ENCODE measurements at regions not wholly inside any gene's neighbourhood (a gene's known extent, or its start where the extent isn't known, plus 50 kb on each side); places are given as distances from the start of the nearest gene placed in this dataset.
A peak's percentile ranks its signal among the peaks of the same experiment; 100 is the strongest.
"Not testable (repeated sequence)": the region's sequence is repeated elsewhere in the genome, so short reads cannot be mapped to it uniquely, and the experiment has no call there.

GRCh38 chr5:118462276-118462675, 526.1 kb downstream of the DTWD2 start:
- WGBS, 10 experiments = 40 to 100% (median 90%) methylated on average over 1 to 2 of the region's 2 CpGs; no CpG with 5 or more reads in 2 of the 10 experiments
- H3K4me1 ChIP-seq (replicated peaks in 1 of 2); H3K27ac ChIP-seq; H3K4me3 ChIP-seq; ATAC-seq (replicated peaks in 6 of 8); in situ Hi-C loops (cut with MboI; ENCODE audit: low pct_unique_long_range_greater_than_20kb in 2 of 9, low sequenced_read_pairs in 9 of 9, unreplicated experiment in 9 of 9): not testable (repeated sequence)

- no peak overlapping the region for H3K4me3 ChIP-seq
- peaks cover 0 to 6% of the 10 kb centered on the region in 2 donors for H3K4me1 ChIP-seq (replicated peaks in 1 of 2)
- H3K27ac ChIP-seq = no peak overlapping the region
- WGBS, 10 experiments = 0 to 100% (median 55%) methylated on average over 1 to 3 of the region's 3 CpGs; no CpG with 5 or more reads in 4 of the 10 experiments
- in situ Hi-C loops (cut with MboI; ENCODE audit: low pct_unique_long_range_greater_than_20kb in 2 of 9, low sequenced_read_pairs in 9 of 9, unreplicated experiment in 9 of 9) = no loop called here
- peak in 2 of 8 experiments; percentile 14 to 73 for ATAC-seq (replicated peaks in 6 of 8)
Observed at GRCh38 chr5:118461436-118461835, 526.9 kb downstream of the DTWD2 start.

GRCh38 chr5:118459490-118459889, 528.9 kb downstream of the DTWD2 start:
- no peak overlapping the region for H3K4me3 ChIP-seq
- no peak for ATAC-seq (replicated peaks in 6 of 8)
- H3K4me1 ChIP-seq (replicated peaks in 1 of 2) = peaks cover 0 to 6% of the 10 kb centered on the region in 2 donors
- in situ Hi-C loops (cut with MboI; ENCODE audit: low pct_unique_long_range_greater_than_20kb in 2 of 9, low sequenced_read_pairs in 9 of 9, unreplicated experiment in 9 of 9) = no loop called here
- 35 to 100% (median 97%) methylated on average over 2 to 5 of the region's 5 CpGs; no CpG with 5 or more reads in 1 of the 10 experiments for WGBS, 10 experiments
- H3K27ac ChIP-seq = no peak overlapping the region

- peak in 3 of 8 experiments; percentile 47 to 80 (median 67) for ATAC-seq (replicated peaks in 6 of 8)
- WGBS, 10 experiments = 36 to 83% (median 63%) methylated on average over 1 of the region's 1 CpG; no CpG with 5 or more reads in 6 of the 10 experiments
- peaks cover under 1 to 2% of the 10 kb centered on the region in 2 donors for H3K4me1 ChIP-seq (replicated peaks in 1 of 2)
Observed at GRCh38 chr5:118456085-118456484, 532.3 kb downstream of the DTWD2 start.

GRCh38 chr5:118451697-118452247, 536.6 kb downstream of the DTWD2 start:
- Histone ChIP-seq H3K4me1 (replicated peaks in 1 of 2) (peaks cover 5 to 13% of the 10 kb centered on the region in 2 donors), H3K27ac (no peak overlapping the region), H3K4me3 (no peak overlapping the region)
- in situ Hi-C loops (cut with MboI; ENCODE audit: low pct_unique_long_range_greater_than_20kb in 2 of 9, low sequenced_read_pairs in 9 of 9, unreplicated experiment in 9 of 9) = no loop called here
- no peak for ATAC-seq (replicated peaks in 6 of 8)
- WGBS, 10 experiments = 0 to 100% (median 86%) methylated on average over 1 to 3 of the region's 3 CpGs

More at GRCh38 chr5:118456085-118456484, 532.3 kb downstream of the DTWD2 start:
- Histone ChIP-seq H3K27ac (no peak overlapping the region), H3K4me3 (no peak overlapping the region)
- in situ Hi-C loops (cut with MboI; ENCODE audit: low pct_unique_long_range_greater_than_20kb in 2 of 9, low sequenced_read_pairs in 9 of 9, unreplicated experiment in 9 of 9) = no loop called here

GRCh38 chr5:118450554-118451332, 537.6 kb downstream of the DTWD2 start:
- peak in 4 of 8 experiments; percentile 35 to 46 (median 40) for ATAC-seq (replicated peaks in 6 of 8)
- peaks cover 5 to 16% of the 10 kb centered on the region in 2 donors for H3K4me1 ChIP-seq (replicated peaks in 1 of 2)
- no peak overlapping the region for H3K4me3 ChIP-seq
- WGBS, 10 experiments = 25 to 90% (median 47%) methylated on average over 2 to 7 of the region's 7 CpGs; no CpG with 5 or more reads in 2 of the 10 experiments
- in situ Hi-C loops (cut with MboI; ENCODE audit: low pct_unique_long_range_greater_than_20kb in 2 of 9, low sequenced_read_pairs in 9 of 9, unreplicated experiment in 9 of 9) = no loop called here
- H3K27ac ChIP-seq = no peak overlapping the region

- ATAC-seq (replicated peaks in 6 of 8) = peak in 3 of 8 experiments; percentile 92 to 94 (median 93)
- Histone ChIP-seq H3K4me1 (replicated peaks in 1 of 2) (peaks cover 5 to 16% of the 10 kb centered on the region in 2 donors), H3K27ac (no peak overlapping the region), H3K4me3 (no peak overlapping the region)
- in situ Hi-C loops (cut with MboI; ENCODE audit: low pct_unique_long_range_greater_than_20kb in 2 of 9, low sequenced_read_pairs in 9 of 9, unreplicated experiment in 9 of 9) = no loop called here
- WGBS, 10 experiments = 29 to 100% (median 86%) methylated on average over 1 of the region's 1 CpG; no CpG with 5 or more reads in 2 of the 10 experiments
Observed at GRCh38 chr5:118447350-118447749, 541.0 kb downstream of the DTWD2 start.

GRCh38 chr5:118441956-118442355, 546.4 kb downstream of the DTWD2 start:
- WGBS, 10 experiments = 17 to 100% (median 67%) methylated on average over 1 to 2 of the region's 2 CpGs; no CpG with 5 or more reads in 3 of the 10 experiments
- in situ Hi-C loops (cut with MboI; ENCODE audit: low pct_unique_long_range_greater_than_20kb in 2 of 9, low sequenced_read_pairs in 9 of 9, unreplicated experiment in 9 of 9) = no loop called here
- no peak overlapping the region for H3K27ac ChIP-seq
- no peak for ATAC-seq (replicated peaks in 6 of 8)
- H3K4me1 ChIP-seq (replicated peaks in 1 of 2) = peaks cover 0 to 3% of the 10 kb centered on the region in 2 donors
- H3K4me3 ChIP-seq = no peak overlapping the region

GRCh38 chr5:118441034-118441433, 547.3 kb downstream of the DTWD2 start:
- Histone ChIP-seq H3K27ac (no peak overlapping the region), H3K4me1 (replicated peaks in 1 of 2) (peaks cover 0 to 1% of the 10 kb centered on the region in 2 donors), H3K4me3 (no peak overlapping the region)
- no peak for ATAC-seq (replicated peaks in 6 of 8)
- in situ Hi-C loops (cut with MboI; ENCODE audit: low pct_unique_long_range_greater_than_20kb in 2 of 9, low sequenced_read_pairs in 9 of 9, unreplicated experiment in 9 of 9) = no loop called here
- 43 to 100% (median 91%) methylated on average over 1 to 4 of the region's 4 CpGs for WGBS, 10 experiments

GRCh38 chr5:118440496-118440895, 547.9 kb downstream of the DTWD2 start:
- H3K4me3 ChIP-seq = no peak overlapping the region
- in situ Hi-C loops (cut with MboI; ENCODE audit: low pct_unique_long_range_greater_than_20kb in 2 of 9, low sequenced_read_pairs in 9 of 9, unreplicated experiment in 9 of 9) = no loop called here
- no peaks in the 10 kb centered on the region for H3K4me1 ChIP-seq (replicated peaks in 1 of 2)
- WGBS, 10 experiments = 20 to 100% (median 71%) methylated on average over 1 to 5 of the region's 5 CpGs
- ATAC-seq (replicated peaks in 6 of 8) = no peak
- no peak overlapping the region for H3K27ac ChIP-seq

GRCh38 chr5:118439831-118440230, 548.5 kb downstream of the DTWD2 start:
- Histone ChIP-seq H3K4me3 (no peak overlapping the region), H3K27ac (no peak overlapping the region), H3K4me1 (replicated peaks in 1 of 2) (no peaks in the 10 kb centered on the region)
- in situ Hi-C loops (cut with MboI; ENCODE audit: low pct_unique_long_range_greater_than_20kb in 2 of 9, low sequenced_read_pairs in 9 of 9, unreplicated experiment in 9 of 9) = no loop called here
- no peak for ATAC-seq (replicated peaks in 6 of 8)
- whole genome bisulfite sequencing, 10 experiments = 0 to 100% (median 0%) methylated on average over 1 to 2 of the region's 2 CpGs; no CpG with 5 or more reads in 1 of the 10 experiments

GRCh38 chr5:118435131-118435530, 553.2 kb downstream of the DTWD2 start:
- Histone ChIP-seq H3K4me1 (replicated peaks in 1 of 2) (no peaks in the 10 kb centered on the region), H3K27ac (no peak overlapping the region), H3K4me3 (no peak overlapping the region)
- in situ Hi-C loops (cut with MboI; ENCODE audit: low pct_unique_long_range_greater_than_20kb in 2 of 9, low sequenced_read_pairs in 9 of 9, unreplicated experiment in 9 of 9) = no loop called here
- whole genome bisulfite sequencing, 10 experiments = 38 to 100% (median 78%) methylated on average over 1 to 4 of the region's 4 CpGs
- no peak for ATAC-seq (replicated peaks in 6 of 8)

- no peak overlapping the region for H3K4me3 ChIP-seq
- in situ Hi-C loops (cut with MboI; ENCODE audit: low pct_unique_long_range_greater_than_20kb in 2 of 9, low sequenced_read_pairs in 9 of 9, unreplicated experiment in 9 of 9) = no loop called here
- H3K4me1 ChIP-seq (replicated peaks in 1 of 2) = peaks cover 0 to 3% of the 10 kb centered on the region in 2 donors
- H3K27ac ChIP-seq = no peak overlapping the region
- 0 to 100% (median 93%) methylated on average over 1 to 2 of the region's 2 CpGs for whole genome bisulfite sequencing, 10 experiments
- no peak for ATAC-seq (replicated peaks in 6 of 8)
Observed at GRCh38 chr5:118434522-118434921, 553.8 kb downstream of the DTWD2 start.

Data from motor neuron (in vitro differentiated cells).